GM18907 (cell line): ENCODE measurements at regions not wholly inside any gene's neighbourhood (a gene's known extent, or its start where the extent isn't known, plus 50 kb on each side); places are given as distances from the start of the nearest gene placed in this dataset.
"Not testable (repeated sequence)": the region's sequence is repeated elsewhere in the genome, so short reads cannot be mapped to it uniquely, and the experiment has no call there.

Source experiments
- ATAC-seq: cut with Tn5 transposase; IDR thresholded peaks from one replicate; pipeline ENCODE4 v1.9.1; 2021; ENCODE audit warnings: mild to moderate bottlenecking, moderate library complexity; ENCODE audit not compliant: unreplicated experiment

DNA sequence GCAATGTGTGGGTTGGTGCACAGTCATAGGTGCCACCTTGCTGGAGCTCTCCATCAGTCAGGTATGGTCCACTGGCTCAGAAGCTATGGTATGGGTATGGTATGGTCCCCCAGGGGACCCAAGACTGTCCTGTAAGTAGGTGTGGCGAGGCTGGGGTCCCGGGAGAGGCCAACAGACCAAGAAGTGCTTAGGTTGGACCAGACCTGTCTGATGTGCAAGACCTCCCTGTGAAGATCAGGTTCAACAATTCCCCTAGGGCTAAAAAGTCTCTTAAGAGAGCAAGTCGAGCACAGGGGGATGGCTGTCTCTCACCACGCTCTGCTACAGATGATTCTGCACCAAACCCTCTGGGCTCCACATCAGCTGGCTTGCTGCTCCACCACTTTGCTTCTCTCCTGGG lies 1145.0 kb downstream of the RPA4 start:
- ATAC-seq = no peak

DNA sequence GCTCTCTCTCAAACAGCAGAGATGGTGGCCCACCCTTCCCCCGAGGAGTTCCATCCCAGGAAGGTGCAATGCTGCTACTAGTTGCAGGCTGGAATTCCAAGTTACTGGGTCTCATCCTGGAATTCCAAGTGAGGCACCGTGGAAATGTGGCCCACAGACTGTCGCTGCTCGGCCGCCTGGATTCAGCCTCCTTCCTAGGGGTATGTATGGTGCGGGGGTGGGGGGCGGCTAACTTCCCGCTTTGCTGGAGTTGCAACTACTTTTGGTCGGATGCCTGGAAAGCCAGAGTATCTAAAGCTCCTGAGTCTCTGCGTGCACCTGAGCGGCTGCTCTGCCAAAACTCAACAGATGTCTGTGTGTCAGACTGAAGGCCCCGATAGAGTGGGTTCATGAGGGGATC lies 1146.2 kb downstream of the RPA4 start:
- no peak for ATAC-seq

DNA sequence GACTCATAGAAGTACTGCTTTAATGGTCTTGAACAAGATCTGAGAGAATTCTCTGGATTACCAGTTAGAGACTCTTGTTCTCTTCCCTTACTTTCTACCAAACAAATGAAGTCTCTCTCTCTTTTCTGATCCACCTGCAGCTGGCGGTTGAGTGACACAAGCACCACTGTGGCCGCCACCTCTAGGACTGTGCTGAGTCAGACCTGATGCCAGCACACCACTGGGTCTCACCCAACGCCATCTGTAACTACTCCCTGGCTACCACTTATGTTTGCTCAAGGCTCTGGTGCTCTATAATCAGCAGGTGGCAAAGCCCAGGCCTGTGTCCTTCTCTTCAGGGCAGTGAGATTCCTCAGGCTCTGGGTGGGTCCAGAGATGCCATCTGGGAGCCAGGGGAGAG lies 1173.5 kb downstream of the RPA4 start:
- ATAC-seq = no peak

DNA sequence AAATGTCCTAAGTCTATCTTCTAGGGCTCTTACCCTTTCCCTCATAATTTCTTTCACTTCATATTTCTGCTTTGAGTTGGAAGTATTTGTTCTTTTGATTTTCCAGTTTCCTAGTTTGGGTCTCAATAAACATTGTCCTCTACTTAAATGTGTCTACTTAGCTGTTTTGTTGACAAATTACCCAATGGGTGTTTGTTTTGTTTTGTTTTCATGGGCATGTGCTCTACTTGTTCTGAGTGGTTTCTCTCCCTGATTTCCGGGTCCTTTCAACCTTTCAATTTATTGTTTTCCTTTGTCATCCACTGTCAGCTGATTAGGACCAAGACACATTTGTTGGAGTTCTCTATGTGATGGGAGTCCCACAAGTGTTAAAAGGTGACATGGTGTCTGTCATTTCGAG lies 1181.4 kb downstream of the RPA4 start:
- no peak for ATAC-seq

DNA sequence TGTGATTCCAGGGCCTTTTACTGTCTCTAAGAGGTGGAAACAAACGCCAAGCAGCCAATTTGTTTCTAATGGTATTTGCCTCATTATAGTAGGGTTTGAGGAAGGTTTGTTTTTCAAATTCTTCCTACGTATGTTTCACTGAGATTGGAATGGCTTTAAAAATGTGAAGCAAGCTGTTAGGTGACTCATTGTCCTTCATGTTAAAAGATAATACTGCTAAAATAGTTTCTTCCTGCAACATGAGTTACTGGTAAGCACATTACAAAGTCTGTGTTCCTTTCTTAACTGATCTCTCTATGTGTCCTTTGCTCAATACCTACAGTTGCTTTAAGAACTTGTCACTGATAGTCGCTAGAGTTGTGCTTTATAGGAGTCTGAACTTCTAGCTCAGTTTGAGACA lies 1183.9 kb downstream of the RPA4 start:
- ATAC-seq = no peak

DNA sequence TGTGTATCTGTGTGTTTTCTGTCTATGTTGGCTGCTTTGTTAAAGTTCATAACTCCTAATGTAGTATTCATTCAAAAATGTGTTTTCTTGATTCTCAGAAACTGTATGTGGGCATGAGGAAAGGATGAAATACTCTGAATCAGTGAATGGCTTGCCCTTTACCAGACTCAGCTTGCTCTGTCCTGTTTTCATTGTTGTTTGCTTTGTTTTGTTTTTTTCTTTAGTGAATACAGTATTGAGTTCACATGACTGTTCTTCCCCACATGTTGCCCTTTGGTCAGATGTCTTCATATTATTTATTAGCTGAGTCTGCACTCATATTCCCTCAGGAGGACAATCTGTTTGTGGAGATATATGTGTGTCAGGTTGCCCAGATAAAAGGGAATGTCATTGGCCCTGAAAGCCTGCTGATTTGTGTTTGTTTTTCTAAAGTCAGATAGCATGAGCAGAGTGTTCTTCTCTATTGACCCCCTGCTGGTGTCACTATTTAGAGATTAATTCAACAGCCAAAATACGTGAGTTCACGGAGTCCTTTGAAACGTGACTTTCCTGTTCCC lies 1184.4 kb downstream of the RPA4 start:
- no peak for ATAC-seq

DNA sequence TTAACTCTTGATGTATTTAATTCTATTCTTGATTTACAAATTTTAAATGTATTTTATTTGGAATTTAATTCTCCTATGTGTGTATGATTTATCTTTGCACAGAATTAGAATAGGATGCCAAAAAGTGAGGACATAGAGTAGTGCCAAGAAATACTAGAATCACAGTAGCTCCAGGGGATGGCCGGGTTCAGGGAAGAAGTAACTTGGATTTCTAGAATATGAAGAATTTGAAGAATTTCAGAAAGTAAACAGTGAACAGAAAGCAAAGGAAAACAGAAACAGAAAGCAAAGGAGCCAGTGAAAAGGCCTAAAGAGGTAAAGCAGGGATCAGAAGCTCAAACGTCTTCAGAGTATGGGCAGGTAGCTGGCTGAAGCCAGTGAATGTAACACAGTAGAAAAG lies 1187.6 kb downstream of the RPA4 start:
- ATAC-seq = no peak

DNA sequence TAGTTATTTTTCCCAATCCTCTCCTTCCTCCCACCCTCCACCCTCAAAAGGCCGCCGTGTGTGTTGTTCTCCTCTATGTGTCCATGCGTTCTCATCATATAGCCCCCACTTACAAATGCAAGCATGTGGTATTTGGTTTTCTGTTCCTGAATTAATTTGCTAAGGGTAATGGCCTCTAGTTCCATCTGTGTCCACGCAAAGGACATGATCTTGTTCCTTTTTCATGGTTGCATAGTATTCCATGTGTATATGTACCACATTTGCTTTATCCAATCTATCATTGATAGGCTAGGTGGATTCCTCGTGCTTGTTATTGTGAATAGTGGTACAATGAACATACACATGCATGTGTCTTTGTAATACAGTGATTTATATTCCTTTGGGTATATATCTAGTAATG lies 1193.7 kb downstream of the RPA4 start:
- no peak for ATAC-seq

DNA sequence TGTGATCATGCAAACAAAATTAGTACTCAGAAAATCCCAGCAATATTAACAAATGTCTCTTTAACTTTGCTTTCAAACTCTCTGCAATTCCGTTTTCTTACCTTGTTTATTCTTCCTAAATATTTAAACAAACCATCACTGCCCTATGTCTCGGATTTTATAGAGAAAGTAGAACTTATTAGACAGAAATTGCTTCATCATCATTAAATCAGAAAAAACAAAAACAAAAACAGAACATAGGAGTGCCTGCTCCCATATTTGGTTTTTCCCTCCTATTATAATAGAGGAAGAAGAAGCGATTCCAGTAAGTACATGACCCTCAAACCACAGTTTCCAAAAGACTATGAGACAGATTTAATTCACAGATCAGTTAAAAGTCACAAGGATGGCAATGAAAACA lies 1228.0 kb downstream of the RPA4 start:
- ATAC-seq = no peak

DNA sequence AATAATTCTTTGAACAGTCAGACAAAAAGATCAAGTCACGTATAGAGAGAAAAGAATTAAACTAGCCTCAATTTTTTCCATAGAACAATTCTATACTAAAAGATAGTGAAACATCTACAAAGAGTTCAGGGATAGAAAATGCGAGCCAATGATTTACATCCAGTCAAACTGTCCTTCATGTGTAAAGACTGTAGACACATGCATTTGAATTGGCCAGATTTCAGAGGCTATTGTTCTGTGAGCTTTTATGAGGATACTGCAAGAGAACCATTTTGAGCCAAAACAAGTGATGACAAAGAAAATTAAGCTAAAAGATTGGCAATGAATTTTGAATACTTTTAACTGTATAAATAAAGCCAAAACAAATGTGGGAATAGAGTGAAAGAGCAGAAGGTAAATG lies 1230.3 kb downstream of the RPA4 start:
- ATAC-seq = no peak

DNA sequence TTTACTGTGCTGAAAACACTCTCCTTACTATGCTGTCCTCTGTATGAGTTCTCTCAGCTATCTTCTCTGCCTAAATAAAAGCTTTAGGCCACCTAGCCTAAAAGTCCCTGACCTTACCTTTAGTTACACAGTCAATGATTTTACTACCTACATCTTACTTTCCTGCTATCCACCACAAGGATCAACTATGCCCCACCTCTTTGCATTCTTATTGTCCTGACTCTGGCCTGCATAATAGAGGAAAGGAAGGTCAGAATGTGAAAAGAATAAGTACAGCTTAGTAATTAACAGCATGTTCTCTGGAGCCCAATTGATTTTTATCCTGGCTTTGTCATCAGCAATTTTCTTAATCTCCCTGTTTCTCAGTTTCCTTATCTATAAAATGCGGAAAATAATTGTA lies 1257.8 kb downstream of the RPA4 start:
- ATAC-seq = no peak

DNA sequence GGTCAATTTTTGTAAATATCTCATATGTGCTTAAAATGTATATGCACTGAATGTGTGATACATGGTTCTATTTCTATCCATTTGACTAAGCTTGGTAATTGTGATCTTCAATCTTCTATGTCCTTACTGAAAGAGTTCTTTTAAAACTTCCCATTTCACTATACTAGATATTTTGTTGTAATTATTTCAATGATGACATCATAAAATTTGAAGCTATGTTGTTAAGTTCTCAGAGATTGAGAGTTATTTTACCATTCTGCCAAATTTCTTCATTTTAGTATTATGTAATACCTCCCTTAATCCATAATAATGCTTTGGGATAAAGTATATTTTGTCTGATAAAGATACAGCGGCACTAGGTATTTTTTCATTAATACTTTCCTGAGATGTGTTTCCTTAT lies 1307.3 kb downstream of the RPA4 start:
- no peak for ATAC-seq

DNA sequence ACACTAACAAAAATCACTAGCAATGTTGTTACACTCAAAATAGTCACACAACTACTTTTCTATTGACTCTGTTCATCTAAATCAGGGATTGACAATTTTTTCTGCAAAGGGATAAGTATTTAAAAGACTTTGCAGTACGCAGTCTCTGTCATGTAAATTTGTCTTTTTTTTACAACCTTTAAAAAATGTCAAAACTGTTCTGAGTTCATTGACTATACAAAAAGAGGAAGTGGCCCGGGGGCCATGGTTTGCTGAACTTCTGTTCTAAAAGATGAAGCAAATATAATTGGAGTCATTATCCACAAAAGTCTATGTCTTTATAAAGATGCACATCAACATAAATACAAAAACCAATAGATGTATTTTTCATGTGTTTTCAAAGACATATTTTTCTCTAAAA lies 1310.3 kb downstream of the RPA4 start:
- ATAC-seq = no peak

DNA sequence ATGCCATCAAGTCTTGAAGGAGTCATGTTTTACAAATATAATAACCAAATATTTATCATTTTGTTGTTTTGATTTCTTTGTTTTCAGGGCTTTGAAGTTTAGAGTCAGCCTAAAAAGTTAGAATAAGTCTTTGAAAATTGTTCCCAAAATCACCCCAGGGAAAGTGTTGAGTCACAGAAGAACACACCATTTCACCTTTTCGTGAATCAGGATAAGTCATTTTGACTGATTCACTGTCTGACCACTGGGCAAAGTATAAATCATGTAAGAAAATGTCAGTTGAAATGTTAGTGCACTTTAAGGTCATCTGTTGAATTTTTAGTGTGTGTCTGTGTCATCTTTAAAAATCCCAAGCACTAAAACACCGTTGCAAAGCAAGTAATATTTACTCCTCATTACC lies 1320.1 kb downstream of the RPA4 start:
- no peak for ATAC-seq

DNA sequence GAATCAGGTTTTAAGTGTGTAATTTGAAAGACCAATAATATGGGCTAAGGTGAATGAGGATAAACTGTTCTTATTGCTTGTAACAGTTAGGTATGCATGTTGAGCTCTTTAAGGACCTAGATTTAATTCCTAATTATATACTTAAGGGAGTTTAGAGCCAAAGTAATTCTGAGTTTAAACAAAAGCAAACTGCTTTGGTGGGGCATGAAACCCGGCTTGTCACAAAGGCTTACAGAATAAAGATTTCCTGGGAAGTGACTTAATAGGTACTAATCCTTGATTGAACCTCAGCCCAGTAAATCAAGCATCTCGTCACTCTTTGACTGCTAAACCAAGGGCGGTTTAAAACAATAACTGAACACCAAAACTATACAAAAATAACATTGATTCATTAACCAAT lies 1324.2 kb downstream of the RPA4 start:
- ATAC-seq = no peak

DNA sequence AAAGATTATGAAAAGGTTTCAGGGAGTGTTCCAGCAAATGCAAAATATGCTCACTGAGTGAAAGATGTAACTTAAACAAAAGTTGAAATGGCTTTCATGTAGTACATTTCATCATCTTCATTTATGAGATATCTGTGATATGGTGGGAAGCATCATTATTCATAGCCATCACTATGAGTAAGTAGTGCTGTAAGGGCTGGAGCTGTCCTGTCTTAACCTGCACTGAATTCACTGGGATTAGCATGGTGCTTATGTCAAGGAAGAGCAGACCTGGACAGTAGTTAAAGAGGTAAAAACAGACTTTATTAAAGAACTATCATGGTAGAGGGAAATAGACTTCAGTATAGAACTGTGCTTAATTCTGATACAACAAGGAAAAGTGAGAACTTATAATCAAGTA lies 1347.3 kb downstream of the RPA4 start:
- ATAC-seq = no peak

DNA sequence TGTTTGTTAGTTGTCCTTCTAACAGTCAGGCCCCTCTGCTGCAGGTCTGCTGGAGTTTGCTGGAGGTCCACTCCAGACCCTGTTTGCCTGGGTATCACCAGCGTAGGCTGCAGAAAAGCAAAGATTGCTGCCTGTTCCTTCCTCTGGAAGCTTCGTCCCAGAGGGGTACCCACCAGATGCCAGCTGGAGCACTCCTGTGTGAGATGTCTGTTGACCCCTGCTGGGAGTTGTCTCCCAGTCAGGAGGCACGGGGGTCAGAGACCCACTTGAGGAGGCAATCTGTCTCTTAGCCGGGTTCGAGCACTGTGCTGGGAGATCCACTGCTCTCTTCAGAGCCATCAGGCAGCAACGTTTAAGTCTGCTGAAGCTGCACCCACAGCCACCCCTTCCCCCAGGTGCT lies 1356.4 kb downstream of the RPA4 start:
- not testable (repeated sequence) for ATAC-seq

DNA sequence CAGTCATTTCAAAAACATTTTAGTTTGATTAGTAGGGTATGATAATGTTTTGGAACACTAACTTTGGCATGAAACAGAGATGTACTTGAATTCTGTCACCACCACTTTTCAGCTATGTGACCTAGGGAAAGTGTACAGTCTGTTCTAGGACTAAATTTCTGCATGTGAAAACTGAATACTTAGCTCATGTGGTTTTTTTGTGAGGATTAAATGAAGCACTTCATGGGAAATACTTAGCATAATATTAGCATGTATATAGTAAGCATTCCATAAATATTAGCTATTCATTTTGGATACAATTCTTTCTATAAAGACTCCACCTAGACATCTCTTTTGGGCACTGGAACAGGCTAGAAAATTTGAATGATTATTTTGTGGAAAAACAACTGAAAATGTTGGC lies 1379.4 kb downstream of the RPA4 start:
- no peak for ATAC-seq

DNA sequence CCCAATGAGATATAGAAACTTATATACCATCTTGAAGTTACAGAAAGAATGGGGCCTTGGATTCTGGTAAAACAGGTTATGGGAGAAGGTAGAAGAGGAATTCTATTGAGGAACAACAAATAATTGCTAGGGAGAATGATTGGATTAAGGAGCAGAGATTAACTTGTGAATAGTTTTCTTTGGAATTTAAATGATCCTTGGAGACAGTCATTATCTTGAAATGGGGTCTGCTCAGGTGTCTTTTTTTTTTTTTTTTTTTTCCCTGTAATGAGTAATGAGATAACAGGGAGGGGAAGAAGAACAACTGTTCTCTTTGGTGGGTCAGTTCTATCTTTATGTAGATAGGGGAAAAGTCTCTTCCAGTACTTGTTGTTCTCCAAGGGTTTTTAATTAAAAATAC lies 1406.0 kb downstream of the RPA4 start:
- ATAC-seq = no peak

DNA sequence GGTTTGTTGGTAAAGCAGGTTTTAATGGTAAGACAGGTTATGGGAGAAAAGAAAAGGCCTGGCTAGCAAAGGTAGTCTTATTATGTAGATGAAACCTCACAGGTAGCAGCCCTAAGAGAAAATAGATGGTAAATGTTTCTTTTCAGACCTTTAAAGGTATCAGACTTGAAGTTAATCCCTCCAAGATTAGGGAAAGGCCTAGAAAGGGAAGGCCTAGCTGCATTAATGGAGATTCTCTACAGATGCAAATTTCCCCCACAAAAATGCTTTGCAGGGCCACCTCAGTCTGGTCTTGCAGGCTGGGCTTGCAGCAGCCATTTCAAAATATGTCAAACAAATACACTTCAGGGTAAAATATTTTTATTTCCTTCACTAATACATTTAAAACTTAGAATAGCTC lies 1410.6 kb downstream of the RPA4 start:
- no peak for ATAC-seq

DNA sequence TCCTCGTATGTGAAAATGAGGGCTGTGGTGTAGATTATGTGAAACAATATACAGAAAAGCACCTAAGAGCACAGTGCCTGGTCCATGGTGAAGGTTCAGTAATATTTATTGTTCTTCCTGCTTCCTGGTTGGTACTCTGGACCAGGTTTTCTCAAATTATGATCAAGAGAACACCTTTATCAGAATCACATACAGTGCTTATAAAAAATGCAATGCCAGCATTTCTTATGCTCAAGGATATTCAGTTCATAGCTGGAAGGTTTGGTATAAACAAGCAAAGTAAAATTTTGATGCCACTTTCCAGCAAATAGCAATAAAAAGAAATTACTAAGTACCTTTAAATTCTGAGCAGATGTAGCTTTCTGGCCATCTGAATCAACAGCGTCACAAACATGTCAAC lies 1412.4 kb downstream of the RPA4 start:
- no peak for ATAC-seq

DNA sequence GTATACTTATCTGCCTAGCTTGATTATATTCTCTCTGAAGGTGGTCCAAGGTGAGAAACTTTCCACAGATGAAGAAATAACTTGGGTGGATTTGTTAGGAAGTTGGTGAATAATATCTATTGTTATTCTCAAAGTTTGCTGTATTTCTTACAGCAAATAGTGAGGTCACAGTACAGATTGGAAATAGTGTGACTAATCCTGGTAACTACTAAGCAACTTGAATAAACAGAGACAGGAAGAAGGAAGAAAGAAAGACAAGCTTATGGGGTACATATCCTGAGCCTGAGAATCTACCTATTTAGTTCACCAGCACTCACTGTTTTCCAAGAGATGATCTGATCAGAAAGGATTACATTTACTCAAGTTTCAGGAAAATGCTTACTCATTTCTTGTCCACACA lies 1416.1 kb downstream of the RPA4 start:
- ATAC-seq = no peak

DNA sequence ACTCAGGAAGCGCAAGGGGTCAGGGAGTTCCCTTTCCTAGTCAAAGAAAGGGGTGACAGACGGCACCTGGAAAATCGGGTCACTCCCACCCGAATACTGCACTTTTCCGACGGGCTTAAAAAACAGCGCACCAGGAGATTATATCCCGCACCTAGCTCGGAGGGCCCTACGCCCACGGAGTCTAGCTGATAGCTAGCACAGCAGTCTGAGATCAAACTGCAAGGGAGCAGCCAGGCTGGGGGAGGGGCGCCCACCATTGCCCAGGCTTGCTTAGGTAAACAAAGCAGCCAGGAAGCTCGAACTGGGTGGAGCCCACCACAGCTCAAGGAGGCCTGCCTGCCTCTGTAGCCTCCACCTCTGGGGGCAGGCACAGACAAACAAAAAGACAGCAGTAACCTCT lies 1416.8 kb downstream of the RPA4 start:
- not testable (repeated sequence) for ATAC-seq

DNA sequence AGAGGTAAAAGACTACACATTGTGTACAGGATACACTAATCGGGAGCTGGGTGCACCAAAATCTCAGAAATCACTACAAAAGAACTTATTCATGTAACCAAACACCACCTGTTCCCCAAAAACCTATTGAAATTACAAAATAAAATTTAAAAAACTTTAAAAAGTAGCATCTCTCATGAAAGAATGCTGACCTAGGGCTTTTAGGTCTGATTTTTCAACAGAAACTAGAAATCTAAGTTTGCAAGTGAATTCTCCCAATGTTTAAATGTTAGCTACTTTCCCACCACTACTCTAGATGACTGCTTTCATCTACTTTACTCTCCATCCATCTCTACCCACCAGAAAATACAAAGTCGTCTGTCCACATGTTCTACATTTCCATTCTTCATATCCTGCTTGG lies 1447.7 kb downstream of the RPA4 start:
- no peak for ATAC-seq
